Astrocyte (in vitro differentiated cells and primary cell): ENCODE measurements at regions not wholly inside any gene's neighbourhood (a gene's known extent, or its start where the extent isn't known, plus 50 kb on each side); places are given as distances from the start of the nearest gene placed in this dataset.

Experiments
- CTCF ChIP-seq: IDR thresholded peaks from 2 replicates; pipeline ENCODE4 v1.5.1; 2011; ENCODE audit warnings: low read depth, mild to moderate bottlenecking, inconsistent platforms, low read length, moderate library complexity; ENCODE audit not compliant: insufficient read depth
- EZH2 ChIP-seq: IDR thresholded peaks from 2 replicates; pipeline ENCODE4 v1.6.1; 2012; ENCODE audit warnings: mild to moderate bottlenecking, low read length, inconsistent platforms; ENCODE audit not compliant: insufficient read depth

- TF ChIP-seq CTCF (no peak), EZH2 (no peak)
Measured at GRCh38 chr18:72171596-72171995, 372.5 kb downstream of the CBLN2 start.
